ENCODE measurements at regions not wholly inside any gene's neighbourhood (a gene's known extent, or its start where the extent isn't known, plus 50 kb on each side); places are given as distances from the start of the nearest gene placed in this dataset.

DNA sequence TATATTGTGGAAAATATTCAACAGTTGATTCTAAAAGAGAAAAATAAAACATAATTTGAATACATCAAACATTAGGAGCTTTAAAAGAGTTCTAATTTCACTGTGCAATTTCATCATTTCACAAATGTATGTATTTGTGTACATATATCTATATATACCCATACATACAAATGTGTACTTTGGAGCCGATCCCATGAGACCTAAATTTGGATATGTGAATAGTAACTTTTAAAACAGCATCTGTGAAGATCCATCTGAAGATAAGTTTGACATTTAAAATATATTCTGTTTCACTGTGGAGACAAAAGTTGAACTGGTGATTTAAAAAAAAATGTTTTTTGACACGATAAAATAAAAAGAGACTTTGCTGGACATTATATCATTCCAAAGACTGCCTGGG, 374.0 kb downstream of the TMA16 start:
- no peak for DNase-seq (ENCODE audit: low read depth)

DNA sequence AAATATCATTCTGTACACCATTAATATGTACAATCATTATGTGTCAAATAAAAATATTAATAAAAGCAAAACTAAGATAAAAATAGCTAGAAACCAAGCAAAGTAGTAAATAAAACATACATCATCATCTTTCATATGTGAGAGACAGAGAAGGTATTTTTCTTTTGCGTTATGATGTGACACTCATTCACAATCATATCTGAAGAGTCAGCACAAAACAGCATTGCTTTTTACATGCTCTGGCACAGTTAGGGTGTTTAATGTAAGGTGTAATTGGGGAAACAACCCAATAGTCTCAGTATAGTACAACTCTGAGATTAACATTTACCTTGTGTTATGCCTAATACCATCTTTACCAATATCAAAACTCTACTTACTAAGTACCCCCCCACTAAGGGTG, 376.6 kb downstream of the TMA16 start:
- DNase-seq (ENCODE audit: low read depth) = no peak

DNA sequence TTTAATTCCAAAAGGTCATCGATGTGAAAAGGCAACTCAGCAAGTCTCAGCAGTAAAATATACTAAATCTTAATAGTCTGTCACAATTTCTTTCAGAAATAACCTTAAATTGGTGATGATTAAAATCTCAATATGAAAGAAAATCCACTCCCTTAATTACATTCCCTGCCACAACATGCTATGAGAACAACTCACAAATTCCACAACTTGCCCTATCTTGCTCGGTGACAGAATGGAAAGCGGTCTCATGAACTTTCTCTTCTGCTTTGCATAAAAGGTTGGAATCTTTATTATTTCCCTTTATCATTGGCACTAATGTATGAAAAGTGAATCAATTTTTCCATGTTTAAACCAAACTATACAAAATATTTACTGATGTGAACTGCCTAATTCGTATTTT, 380.8 kb downstream of the TMA16 start:
- no peak for DNase-seq (ENCODE audit: low read depth)

DNA sequence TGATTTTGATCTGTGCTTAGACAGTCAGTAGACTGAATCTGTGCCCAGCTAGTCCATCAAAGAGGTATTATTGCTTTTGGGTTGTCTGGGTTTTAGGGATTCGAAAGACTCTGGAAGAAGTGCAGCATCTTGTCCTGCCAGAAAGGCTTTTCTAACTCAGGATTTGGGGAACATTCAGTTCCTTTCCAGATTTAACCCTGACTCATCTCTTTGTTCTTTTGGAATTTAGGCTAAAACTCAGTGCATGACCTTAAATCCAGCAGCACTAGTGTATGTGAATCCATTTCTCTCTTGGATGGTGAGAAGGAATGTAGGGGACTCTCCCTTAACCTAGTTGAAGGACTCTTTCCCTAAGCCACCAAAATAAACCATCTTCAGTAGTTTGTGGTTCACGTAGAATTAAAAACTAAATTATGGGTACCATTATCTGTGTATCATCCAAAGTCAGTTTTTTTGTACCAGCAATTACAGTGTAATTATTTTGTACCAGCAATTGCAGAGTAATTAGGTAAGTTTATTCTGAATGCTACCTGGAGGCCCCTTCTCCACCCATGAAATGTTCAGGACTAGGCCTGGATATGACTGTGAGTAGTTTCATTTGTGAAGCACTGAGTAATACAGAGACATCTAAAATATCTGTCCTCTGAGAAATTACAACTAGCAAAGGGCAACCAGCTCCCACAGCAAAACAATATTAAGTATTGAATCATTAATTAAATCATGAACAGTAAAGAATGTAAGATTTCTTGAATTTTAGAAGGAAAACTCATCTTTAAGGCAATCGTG, 384.0 kb downstream of the TMA16 start:
- no peak for DNase-seq (ENCODE audit: low read depth)

DNA sequence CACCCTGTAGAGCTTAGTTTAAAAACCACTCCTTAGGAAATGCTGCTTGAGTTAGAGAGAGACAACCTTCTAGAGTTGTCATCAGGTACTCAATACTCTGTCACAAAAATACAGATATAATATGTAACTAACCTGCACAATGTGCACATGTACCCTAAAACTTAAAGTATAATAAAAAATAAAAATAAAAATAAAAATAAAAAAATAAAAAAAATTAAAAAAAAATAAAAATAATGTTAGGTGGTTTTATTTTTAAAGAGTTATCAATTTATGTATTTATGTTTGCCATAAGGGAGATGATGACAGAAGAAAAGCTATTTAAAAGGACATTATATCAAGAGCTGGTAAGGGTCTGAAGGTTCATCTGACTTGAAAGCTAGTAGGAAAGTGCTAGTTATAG, 397.9 kb downstream of the TMA16 start:
- DNase-seq (ENCODE audit: low read depth) = no peak

DNA sequence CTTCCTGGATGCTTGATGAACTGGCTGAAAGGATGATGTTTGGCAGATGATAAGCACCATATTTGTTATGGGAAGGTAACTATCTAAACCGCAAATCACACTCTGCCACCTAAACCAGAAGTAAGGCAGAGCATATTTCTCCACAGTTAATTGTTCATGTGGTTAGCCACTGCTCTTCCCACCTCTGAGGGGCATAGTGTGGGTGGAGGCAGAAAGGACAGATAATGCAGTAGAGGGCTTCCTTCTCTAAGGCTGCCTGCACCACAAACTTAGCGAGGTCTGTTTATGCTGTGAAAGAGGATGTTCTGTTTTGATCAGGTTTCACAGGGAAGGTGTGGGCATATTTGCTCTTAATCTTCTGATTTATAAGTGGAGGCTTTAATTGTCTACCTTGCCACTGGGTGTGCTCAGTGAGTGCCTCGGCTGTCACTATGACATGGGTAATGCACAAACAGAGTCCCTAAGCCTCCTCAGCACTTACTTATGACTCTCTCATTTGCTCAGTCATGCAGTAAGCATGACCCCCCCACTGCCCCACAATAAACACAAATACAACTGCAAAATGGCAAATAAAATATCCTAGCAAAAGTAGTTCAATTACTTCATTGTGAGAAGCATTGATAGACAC, 401.0 kb downstream of the TMA16 start:
- no peak for DNase-seq (ENCODE audit: low read depth)

DNA sequence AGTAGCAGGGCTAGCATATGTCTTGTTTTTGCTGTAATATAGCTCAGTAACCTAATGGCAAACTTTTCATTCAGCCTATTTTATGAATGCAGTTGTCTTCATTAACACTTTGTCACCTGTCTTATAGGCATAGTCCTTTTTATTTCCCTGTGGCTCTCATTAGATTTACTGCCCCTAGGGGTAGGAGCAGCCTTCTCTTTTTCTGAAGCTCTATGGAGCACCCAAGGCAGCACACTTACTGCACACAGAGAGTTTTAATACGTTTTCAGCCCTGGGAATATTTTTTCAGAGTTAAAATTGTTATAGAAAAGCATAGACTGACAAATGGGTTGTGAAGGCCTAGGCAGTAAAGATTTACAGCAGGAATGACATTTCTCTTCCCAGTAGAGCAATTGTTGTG, 406.8 kb downstream of the TMA16 start:
- DNase-seq (ENCODE audit: low read depth) = no peak

DNA sequence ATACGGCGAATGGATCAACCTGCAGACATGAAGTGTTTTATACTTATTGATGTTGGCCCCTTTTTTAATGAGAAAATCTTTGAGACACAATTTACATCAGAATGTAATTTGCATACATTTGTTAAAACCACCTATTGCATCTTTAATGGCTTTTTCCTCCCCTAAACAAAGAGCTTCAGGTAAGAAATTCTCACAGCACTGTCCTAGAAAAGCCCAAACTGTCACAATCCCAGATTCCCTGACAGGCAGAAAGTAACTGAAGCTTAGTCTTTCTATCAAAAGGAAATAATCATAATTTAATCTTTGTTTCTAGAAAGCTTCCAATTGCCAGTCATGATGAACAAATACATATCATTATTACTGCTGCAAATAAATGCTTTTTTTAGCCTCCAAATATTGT, 407.9 kb downstream of the TMA16 start:
- DNase-seq (ENCODE audit: low read depth) = no peak

DNA sequence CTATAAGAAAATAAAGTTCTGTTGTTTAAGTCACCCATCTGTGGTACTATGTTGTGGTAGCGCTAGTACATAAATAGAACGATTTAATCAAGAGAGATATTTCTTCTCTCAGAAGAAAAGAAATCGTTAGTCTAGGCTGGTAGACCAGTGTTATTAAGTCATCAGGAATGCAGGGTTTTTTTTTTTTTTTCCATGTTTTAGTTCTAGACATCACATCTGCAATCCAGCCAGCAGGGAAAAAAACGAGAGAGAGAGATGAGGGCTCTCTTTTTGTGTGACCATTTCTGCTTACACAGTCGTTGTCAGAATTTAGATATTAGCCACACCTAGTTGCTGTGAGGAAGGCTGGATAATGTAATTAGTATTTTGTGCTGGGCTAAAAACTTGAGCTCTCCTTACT, 417.4 kb downstream of the TMA16 start:
- DNase-seq (ENCODE audit: low read depth) = no peak

DNA sequence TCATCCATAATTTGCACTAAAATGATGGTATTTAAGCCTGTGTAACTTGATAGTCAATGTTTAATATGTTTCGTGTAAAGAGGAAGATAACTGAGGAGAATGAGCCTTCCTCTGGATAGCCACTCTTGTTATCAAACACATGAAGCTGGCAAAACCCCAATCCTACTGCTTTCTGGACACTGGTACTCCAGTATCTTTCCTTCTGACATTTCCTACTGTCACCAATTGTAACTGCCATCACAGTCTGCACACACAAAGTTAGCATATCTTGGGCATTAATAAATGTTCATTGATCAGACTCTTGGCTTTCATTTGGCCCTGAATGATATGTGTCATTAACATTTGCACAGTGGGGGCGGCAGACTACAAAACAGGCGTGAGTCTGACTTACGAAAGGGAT, 419.1 kb downstream of the TMA16 start:
- DNase-seq (ENCODE audit: low read depth) = no peak

DNA sequence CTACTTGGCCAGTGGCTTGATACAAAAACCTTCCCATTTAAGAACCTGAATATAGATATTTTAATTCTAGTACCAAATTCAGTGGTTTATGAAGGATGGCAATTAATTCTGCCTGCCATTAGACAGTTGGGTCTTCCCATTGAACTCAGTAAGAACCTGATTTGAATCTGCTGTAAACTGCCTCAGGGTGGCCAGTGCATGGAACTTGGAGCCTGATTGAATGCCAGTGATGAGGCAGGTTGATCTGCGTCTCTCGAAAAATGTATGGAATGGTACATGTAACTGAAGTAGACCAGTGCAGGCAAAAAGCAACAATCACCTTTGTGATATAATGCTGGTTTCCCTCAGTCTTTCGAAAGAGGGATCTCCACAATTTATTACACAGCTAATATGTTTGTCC, 421.4 kb downstream of the TMA16 start:
- DNase-seq (ENCODE audit: low read depth) = no peak

DNA sequence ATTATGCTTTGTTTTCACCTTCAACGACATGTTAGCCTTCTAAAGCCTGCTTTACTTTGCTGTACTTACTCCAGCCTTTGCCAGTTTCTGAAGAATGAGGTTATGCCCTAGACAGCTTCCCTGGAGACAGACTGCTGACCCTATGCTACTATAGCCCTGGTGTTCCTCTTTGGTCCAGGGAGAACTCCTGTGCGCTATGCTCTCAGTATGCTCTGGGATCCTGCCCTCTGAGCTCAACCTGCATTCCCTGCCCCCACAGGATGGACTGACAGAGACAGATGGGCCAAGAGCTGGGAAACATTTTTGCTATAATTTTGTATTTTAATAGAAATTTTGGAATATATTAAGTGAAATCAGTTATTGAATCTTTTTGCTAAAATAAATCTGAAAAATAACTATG, 425.9 kb downstream of the TMA16 start:
- DNase-seq (ENCODE audit: low read depth) = no peak

DNA sequence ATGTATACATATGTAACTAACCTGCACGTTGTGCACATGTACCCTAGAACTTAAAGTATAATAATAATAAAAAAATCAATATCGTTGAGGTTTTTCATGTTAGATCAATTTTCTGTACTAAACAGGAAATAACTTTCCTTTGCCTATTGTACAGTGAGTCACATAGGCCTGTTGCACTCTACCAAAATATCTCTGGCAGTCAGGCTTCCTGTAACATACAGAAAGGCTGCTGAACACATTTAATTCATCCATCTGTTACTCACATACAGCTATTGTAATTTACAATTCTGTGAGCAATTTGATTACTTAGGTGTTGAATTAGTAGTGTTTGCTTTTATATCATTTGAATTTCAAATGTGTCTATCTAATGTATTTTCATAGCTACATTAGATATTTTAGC, 427.8 kb downstream of the TMA16 start:
- DNase-seq (ENCODE audit: low read depth) = no peak

DNA sequence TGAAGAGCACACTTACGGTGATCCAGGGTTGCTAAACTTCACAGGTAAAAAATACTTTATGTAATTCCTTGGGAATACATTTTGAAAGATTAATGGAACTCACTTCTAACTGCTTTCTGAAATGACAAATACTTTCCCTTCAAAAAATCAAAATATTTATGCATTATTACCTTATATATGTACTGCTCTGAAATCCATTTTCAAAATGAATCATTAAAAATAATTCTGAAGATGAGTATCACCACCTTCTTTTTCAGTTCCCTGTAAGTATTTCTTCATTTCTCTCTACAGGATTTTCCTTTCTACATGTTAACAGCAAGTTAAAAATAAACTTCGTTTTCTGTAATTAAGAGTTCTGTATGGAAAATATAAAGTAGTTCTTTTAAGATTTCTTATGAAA, 428.6 kb downstream of the TMA16 start:
- no peak for DNase-seq (ENCODE audit: low read depth)

DNA sequence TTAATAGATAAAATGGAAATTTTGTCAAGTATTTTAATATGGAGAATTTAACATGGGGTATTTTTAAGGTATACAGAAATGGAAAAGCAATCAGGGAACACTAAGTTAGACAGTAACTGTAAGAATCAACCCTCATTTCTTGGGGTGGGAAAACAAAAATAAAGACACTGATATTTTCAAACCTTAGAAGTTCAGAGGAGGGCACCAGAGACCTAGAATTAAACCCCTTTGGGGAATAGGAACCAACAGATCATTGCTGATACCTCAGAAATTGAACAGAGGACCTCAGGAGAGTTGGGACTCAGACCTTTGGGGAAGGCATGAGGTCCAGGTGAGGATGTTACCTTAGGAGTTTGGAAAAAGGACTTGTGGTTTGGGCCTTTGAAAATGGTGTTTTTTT, 435.6 kb downstream of the TMA16 start:
- no peak for DNase-seq (ENCODE audit: low read depth)

DNA sequence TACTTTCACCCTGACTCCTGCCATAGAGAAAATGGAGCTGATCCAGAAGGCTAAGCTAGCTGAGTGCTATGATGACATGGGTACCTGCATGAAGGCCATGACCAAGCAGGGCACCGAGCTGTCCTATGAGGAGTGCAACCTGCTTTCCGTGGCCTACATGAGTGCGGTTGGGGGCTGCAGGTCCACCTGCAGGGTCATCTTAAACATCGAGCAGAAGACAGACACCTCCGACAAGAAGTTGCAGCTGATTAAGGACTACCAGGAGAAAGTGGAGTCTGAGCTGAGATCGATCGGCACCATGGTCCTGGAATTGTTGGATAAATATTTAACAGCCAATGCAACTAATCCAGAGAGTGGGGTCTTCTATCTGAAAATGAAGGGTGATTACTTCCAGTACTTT, 438.0 kb downstream of the TMA16 start:
- no peak for DNase-seq (ENCODE audit: low read depth)

DNA sequence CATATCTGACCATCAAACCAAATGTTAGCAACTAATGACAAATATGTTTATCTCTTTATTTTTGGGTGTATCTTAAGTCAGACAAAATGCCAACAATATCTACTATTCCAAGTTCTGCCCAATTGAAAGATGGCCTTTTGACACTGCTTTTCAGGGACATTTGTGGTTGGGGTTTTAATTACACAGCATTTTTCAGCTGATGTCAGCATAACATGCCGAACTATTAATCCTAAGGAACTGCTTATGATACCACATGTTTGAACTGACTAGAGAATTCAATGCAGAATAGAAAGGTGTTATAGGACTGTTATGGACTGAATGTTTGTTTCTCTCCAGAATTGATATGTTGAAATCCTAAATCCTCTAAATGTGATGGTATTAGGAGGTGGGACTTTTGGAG, 445.1 kb downstream of the TMA16 start:
- no peak for DNase-seq (ENCODE audit: low read depth)

DNA sequence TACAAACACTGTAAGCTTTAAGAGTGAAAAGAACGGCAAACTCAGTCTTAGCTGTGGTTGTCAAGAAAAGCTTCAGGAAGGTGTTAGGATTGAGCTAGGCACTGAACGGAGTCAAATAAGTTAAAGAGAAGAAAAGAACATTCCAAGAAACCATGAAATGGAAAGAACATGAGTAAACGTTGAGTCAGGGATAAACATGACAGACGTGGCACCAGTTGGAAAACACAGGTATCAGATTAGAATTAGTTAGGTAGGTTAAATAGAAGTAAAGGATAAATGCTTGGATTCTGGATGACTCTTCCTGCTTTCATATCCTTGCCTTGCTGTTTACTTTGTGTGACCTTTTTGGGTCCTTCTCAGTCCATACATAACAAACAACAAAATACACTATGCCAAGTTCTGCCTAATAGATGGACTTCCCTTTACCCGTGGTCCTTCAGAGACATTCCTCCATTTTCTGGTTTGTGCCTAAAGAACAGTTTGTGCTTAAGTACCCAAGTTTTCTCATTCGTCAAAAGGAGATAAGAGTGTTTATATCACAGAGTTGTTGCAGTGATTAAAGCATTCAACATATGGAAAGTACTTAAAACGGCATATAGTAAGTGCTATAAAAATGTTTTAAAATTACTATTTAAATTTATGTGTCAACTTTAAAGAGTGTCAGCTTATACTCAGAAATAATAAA, 446.9 kb downstream of the TMA16 start:
- DNase-seq (ENCODE audit: low read depth) = no peak

DNA sequence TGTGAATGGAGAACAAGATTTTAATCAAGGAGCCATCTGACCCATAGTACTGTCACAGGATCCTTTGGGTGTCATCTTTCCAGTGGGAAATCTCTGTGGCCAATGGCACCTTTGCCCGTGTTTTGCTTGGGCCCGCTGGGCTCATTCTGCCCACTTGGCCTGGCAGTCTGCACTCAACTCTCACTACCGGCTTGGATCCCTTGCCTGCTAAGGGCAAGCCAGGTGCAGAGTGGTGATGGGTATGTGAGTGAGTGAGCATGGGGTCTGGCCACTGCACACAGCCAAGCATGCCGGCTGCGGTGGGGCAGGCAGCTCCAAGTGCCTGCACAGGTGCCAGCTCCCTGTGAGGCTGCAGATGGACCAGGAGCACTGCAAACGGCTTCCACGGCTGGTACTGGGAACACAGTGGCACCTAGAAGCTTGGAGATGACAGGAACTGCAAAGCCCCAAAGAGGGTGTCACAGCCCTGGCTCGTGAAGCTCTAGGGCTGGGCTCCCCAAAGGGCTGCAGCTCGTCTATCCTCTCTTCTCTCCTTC, 454.5 kb downstream of the TMA16 start:
- no peak for DNase-seq (ENCODE audit: low read depth)

DNA sequence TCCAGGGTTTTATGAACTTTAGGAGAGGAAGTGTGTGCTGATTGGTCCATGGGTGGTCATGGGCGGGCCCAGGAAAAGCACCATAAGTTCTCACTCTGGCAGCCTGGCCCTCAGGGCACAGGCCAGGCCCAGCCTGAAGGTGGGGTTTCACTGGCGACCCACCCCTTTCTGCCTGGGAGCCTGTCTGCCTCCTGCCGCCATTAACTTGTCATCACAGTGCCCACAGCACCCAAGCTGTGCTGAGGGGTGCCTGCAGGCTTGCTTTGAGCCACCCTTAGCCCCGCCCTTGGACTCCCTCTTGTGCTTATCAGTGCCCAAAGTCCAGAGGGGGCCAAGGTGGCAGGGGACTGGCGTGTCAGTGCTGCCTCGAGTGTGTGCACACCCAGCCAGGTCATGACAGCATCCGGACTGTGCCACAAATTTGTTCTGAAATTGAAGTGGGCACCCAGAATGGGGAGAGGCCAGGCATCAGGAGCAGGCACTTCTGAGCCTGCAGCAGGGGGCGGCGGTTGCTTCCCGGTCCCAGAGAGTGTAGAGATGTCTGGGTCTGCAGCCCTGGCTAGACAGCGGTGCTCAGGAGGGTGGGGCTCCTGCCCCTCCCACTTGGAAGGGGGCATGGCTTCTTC, 455.6 kb downstream of the TMA16 start:
- DNase-seq (ENCODE audit: low read depth) = no peak

DNA sequence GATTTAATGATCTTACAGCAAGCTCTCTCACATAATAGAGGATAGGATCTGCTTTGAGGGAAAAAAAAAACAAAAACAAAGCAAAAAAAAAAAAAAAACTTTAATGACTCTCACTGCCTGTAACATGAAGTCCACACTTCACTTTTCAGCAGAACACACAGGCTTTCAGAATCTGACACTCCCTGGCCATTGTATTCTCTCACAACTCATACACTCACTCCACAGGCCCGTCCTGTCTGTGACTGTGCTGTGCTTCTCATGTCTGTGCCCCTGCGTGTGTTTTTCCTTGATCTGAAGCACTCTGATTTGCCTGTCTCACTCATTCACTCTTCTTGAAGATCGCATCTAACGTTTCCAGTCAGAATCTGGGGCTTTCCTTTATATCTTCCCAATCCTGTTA, 460.8 kb downstream of the TMA16 start:
- DNase-seq (ENCODE audit: low read depth) = no peak

DNA sequence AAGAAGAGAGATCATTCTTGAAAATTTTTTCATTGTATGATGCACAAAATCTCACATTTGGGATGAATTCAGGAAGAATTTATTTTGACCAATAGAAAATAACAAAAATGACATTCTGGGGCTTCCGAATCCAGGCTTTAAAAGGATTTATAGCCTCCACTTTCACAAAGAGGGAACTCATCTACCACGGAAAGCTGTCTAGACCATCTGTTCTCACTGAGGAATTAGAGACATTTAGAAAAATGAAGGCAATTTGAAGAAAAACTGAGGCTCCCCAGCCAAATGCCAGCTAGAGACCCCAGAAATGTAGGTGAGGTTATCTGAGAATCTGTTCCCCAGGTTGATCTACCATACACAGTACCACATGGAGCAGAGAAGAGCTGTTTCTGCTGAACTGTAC, 464.3 kb downstream of the TMA16 start:
- no peak for DNase-seq (ENCODE audit: low read depth)

DNA sequence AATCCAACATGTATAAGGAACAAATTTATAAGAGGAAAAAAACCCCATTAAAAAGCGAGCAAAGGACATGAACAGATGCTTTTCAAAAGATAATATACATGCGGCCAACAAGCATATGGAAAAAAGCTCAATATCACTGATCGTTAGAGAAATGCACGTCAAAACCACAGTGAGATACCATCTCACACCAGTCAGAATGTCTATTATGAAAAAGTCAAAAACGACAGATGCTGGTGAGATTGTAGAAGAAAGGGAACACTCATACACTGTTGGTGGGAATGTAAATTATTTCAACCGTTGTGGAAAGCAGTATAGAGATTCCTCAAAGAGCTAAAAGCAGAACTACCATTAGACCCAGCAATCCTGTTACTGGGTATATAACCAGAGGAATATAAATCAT, 465.4 kb downstream of the TMA16 start:
- no peak for DNase-seq (ENCODE audit: low read depth)
